ENCODE measurements at regions not wholly inside any gene's neighbourhood (a gene's known extent, or its start where the extent isn't known, plus 50 kb on each side); places are given as distances from the start of the nearest gene placed in this dataset.

- no peak overlapping the region for H3K4me3 ChIP-seq (ENCODE audit: low read depth, low read length)
- no peak for TF ChIP-seq ZXDB (tag by site-specific recombination; IDR thresholded peaks at IDR 0.05)
- no peak for TF ChIP-seq ZNF610 (tag by site-specific recombination; IDR thresholded peaks at IDR 0.05; ENCODE audit: borderline replicate concordance)
- no peak for TF ChIP-seq ZNF311 (tag by site-specific recombination; IDR thresholded peaks at IDR 0.05; ENCODE audit: borderline replicate concordance)
- no peak for TF ChIP-seq ZNF623 (tag by site-specific recombination; IDR thresholded peaks at IDR 0.05)
- no peak for TF ChIP-seq KLF1 (tag by site-specific recombination; IDR thresholded peaks at IDR 0.05)
- TF ChIP-seq ZNF23 (tag by site-specific recombination; IDR thresholded peaks at IDR 0.05; ENCODE audit: borderline replicate concordance): no peak
- TF ChIP-seq ZNF169 (tag by site-specific recombination; IDR thresholded peaks at IDR 0.05): no peak
- TF ChIP-seq ZNF280D (tag by site-specific recombination; IDR thresholded peaks at IDR 0.05): no peak
- TF ChIP-seq ZNF544 (tag by site-specific recombination; IDR thresholded peaks at IDR 0.05): no peak
- no peak for TF ChIP-seq ZNF132 (tag by site-specific recombination; IDR thresholded peaks at IDR 0.05; ENCODE audit: borderline replicate concordance)
- no peak for TF ChIP-seq ZNF398 (tag by site-specific recombination; IDR thresholded peaks at IDR 0.05)
- TF ChIP-seq SP2 (tag by site-specific recombination; IDR thresholded peaks at IDR 0.05): no peak
- TF ChIP-seq ZNF555 (tag by site-specific recombination; conservative IDR thresholded peaks at IDR 0.05): no peak
- CTCF ChIA-PET: no interaction called here
- no peak overlapping the region for H3K27ac ChIP-seq (ENCODE audit: extremely low read depth, low read depth, low read length)
- H3K36me3 ChIP-seq (ENCODE audit: control insufficient read depth in 2 of 2, insufficient read depth in 1 of 2, low read length in 2 of 2): no peaks in the 10 kb centered on the region
- no peaks in the 10 kb centered on the region for H3K9me3 ChIP-seq (ENCODE audit: control insufficient read depth, insufficient read depth, low read depth, low read length)
- POLR2A ChIA-PET: no interaction called here
- no peaks in the 10 kb centered on the region for H3K4me1 ChIP-seq (ENCODE audit: control insufficient read depth, insufficient read depth, low read length)
These were observed 145.4 kb upstream of the CPEB2 start for GRCh38 chr4:14856934-14857235.

GRCh38 chr4:14857475-14857874 is 144.8 kb upstream of the CPEB2 start:
- ChIA-PET POLR2A (no interaction called here), CTCF (no interaction called here)
- Histone ChIP-seq H3K4me1 (ENCODE audit: control insufficient read depth, insufficient read depth, low read length) (no peaks in the 10 kb centered on the region), H3K27ac (ENCODE audit: extremely low read depth, low read depth, low read length) (no peak overlapping the region), H3K9me3 (ENCODE audit: control insufficient read depth, insufficient read depth, low read depth, low read length) (no peaks in the 10 kb centered on the region), H3K36me3 (ENCODE audit: control insufficient read depth in 2 of 2, insufficient read depth in 1 of 2, low read length in 2 of 2) (no peaks in the 10 kb centered on the region), H3K4me3 (ENCODE audit: low read depth, low read length) (no peak overlapping the region)
- no peak for TF ChIP-seq ZNF223 (tag by site-specific recombination; IDR thresholded peaks at IDR 0.05)
- no peak for TF ChIP-seq ZNF274 (IDR thresholded peaks at IDR 0.05; ENCODE audit: low read length)
- TF ChIP-seq ZNF274 (tag by site-specific recombination; IDR thresholded peaks at IDR 0.05; ENCODE audit: borderline replicate concordance): no peak
- TF ChIP-seq ZNF138 (tag by site-specific recombination; IDR thresholded peaks at IDR 0.05; ENCODE audit: borderline replicate concordance): no peak
- TF ChIP-seq GLI4 (tag by site-specific recombination; IDR thresholded peaks at IDR 0.05): no peak
- no peak for TF ChIP-seq ZNF19 (tag by site-specific recombination; IDR thresholded peaks at IDR 0.05; ENCODE audit: low read depth)
- TF ChIP-seq TRIM28 (IDR thresholded peaks at IDR 0.05; ENCODE audit: borderline replicate concordance, low read length): no peak
- no peak for TF ChIP-seq ZNF529 (tag by site-specific recombination; IDR thresholded peaks at IDR 0.05; ENCODE audit: insufficient replicate concordance)
- TF ChIP-seq ZNF341 (tag by site-specific recombination; IDR thresholded peaks at IDR 0.05; ENCODE audit: low read depth): no peak
- no peak for TF ChIP-seq KLF8 (tag by site-specific recombination; IDR thresholded peaks at IDR 0.05)
- no peak for TF ChIP-seq ZFP37 (tag by site-specific recombination; IDR thresholded peaks at IDR 0.05)
- TF ChIP-seq ZNF433 (tag by site-specific recombination; IDR thresholded peaks at IDR 0.05; ENCODE audit: low read depth): no peak
- no peak for TF ChIP-seq ZNF530 (tag by site-specific recombination; IDR thresholded peaks at IDR 0.05; ENCODE audit: low read depth)
- TF ChIP-seq IKZF3 (tag by site-specific recombination; IDR thresholded peaks at IDR 0.05): no peak
- no peak for TF ChIP-seq ZNF155 (tag by site-specific recombination; IDR thresholded peaks at IDR 0.05)
- no peak for TF ChIP-seq ZNF23 (tag by site-specific recombination; IDR thresholded peaks at IDR 0.05; ENCODE audit: borderline replicate concordance)
- no peak for TF ChIP-seq AEBP2 (tag by site-specific recombination; IDR thresholded peaks at IDR 0.05; ENCODE audit: borderline replicate concordance)
- TF ChIP-seq ZNF654 (tag by site-specific recombination; IDR thresholded peaks at IDR 0.05; ENCODE audit: low read depth): no peak
- TF ChIP-seq FEZF1 (tag by site-specific recombination; IDR thresholded peaks at IDR 0.05): no peak
- no peak for TF ChIP-seq SP3 (tag by site-specific recombination; IDR thresholded peaks at IDR 0.05)

All from HEK293 (cell line).